Pancreas (tissue), 10 donors: ENCODE measurements at regions not wholly inside any gene's neighbourhood (a gene's known extent, or its start where the extent isn't known, plus 50 kb on each side); places are given as distances from the start of the nearest gene placed in this dataset.

Experiments used
- ATAC-seq, 4 donors: fragments of 200-7000 bp; cut with Tn5 transposase; one replicate each; pipeline versions ENCODE4 v1.8.0 to v1.9.1; 2020; ENCODE audit warnings: mild to moderate bottlenecking in 4 of 4, moderate library complexity in 4 of 4
- DNase-seq, 6 donors: peaks; one replicate each; pipeline ENCODE4 v3.0.0-alpha.2; 2020
- FAIRE-seq: peaks from 2 replicates; lab custom pipeline; 2012; peaks lifted over from hg19 to GRCh38; lab: Jason Lieb, UNC
- H3K27ac ChIP-seq, 4 donors: fragments of 200-600 bp; sonication (generic); 1 replicate in 3 of 4; 2 replicates in 1 of 4; pipeline versions ENCODE4 v1.5.0 to v1.8.0; 2020
- H3K27me3 ChIP-seq, 4 donors: fragments of 200-600 bp; one replicate each; pipeline ENCODE4 v1.8.0; 2021
- H3K36me3 ChIP-seq, 3 donors: fragments of 200-600 bp; sonication (generic) in 1 of 3; one replicate each; pipeline versions ENCODE4 v1.5.0 to v1.8.0; 2020 to 2021
- H3K4me1 ChIP-seq, 3 donors: fragments of 200-600 bp; one replicate each; pipeline ENCODE4 v1.8.0; 2021
- H3K4me3 ChIP-seq, 4 donors: fragments of 200-600 bp; sonication (generic) in 2 of 4; one replicate each; pipeline versions ENCODE4 v1.5.0 to v1.8.0; 2020 to 2021
- H3K9me3 ChIP-seq, 4 donors: fragments of 200-600 bp; one replicate each; pipeline ENCODE4 v1.8.0; 2021
- WGBS, 2 donors: extraction: QIAGEN DNeasy Blood & Tissue Kit; methylation state at CpG; one replicate each; pipeline ENCODE4 v1.1.7; 2013; 5-methylcytosine and 5-hydroxymethylcytosine counted together
- intact Hi-C, 3 donors: fragments of 100-400 bp; cut with DNase I; formaldehyde crosslinking; loops; one replicate each; pipeline versions ENCODE4 v1.11.1 to v1.14.2; 2022
- TF ChIP-seq, protein P1 (sequence below), 4 donors: fragments of 200-600 bp; sonication (generic) in 3 of 4; IDR thresholded peaks; one replicate each; pipeline versions ENCODE4 v1.5.0 to v1.8.0; 2021; ENCODE audit warnings: antibody characterized with exemption in 4 of 4
- donor health status: healthy with polysubstance abuse.
- donor health status: DM: no; HTN: no; CAD: no; lungs with moderate emphysema.
- donor health status: DM: no; HTN: no; CAD: no.
- donor health status: control.
- donor health status: control.
- donor health status: Bipolar disorder and iron deficiency.
- donor health status: DM: yes; HTN: yes; CAD: no.
- donor health status: DM: no; HTN: no; CAD: no.
- donor health status: DM: no; HTN: no; CAD: no.
- donor health status: DM: yes; HTN: yes; CAD: no.

DNA sequence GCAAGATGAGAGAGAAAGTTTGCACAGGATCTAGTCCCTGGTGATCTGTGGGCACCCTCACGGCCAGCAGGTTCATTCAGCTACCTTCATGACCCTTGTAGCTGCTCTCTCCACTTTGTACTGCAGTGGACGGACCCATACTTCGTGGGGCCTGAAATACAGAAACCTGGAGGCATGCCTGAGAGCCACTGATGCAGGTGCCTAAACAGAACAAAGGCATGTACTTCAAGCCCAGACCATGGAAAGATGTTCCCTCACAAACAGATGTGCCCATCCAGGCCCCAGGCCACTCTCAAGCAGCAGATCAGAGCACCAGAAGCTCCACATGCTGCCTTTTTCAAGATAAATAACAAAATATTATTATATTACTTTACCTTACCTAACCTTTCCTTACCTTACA lies 1629.0 kb downstream of the ARAP2 start:
- Histone ChIP-seq H3K36me3 (no peaks in the 10 kb centered on the region), H3K9me3 (no peaks in the 10 kb centered on the region), H3K27ac (no peak overlapping the region), H3K4me3 (no peak overlapping the region), H3K4me1 (no peaks in the 10 kb centered on the region), H3K27me3 (no peaks in the 10 kb centered on the region)
- intact Hi-C loops, result no loop called here
- ATAC-seq, result no peak
- TF ChIP-seq, protein P1, sequence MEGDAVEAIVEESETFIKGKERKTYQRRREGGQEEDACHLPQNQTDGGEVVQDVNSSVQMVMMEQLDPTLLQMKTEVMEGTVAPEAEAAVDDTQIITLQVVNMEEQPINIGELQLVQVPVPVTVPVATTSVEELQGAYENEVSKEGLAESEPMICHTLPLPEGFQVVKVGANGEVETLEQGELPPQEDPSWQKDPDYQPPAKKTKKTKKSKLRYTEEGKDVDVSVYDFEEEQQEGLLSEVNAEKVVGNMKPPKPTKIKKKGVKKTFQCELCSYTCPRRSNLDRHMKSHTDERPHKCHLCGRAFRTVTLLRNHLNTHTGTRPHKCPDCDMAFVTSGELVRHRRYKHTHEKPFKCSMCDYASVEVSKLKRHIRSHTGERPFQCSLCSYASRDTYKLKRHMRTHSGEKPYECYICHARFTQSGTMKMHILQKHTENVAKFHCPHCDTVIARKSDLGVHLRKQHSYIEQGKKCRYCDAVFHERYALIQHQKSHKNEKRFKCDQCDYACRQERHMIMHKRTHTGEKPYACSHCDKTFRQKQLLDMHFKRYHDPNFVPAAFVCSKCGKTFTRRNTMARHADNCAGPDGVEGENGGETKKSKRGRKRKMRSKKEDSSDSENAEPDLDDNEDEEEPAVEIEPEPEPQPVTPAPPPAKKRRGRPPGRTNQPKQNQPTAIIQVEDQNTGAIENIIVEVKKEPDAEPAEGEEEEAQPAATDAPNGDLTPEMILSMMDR (IDR thresholded peaks at IDR 0.05), result no peak
- no peak for FAIRE-seq
- 36 to 53% methylated on average over 3 of the region's 3 CpGs for WGBS, 2 donors
- peak in 1 of 6 donors; percentile 4 for DNase-seq

DNA sequence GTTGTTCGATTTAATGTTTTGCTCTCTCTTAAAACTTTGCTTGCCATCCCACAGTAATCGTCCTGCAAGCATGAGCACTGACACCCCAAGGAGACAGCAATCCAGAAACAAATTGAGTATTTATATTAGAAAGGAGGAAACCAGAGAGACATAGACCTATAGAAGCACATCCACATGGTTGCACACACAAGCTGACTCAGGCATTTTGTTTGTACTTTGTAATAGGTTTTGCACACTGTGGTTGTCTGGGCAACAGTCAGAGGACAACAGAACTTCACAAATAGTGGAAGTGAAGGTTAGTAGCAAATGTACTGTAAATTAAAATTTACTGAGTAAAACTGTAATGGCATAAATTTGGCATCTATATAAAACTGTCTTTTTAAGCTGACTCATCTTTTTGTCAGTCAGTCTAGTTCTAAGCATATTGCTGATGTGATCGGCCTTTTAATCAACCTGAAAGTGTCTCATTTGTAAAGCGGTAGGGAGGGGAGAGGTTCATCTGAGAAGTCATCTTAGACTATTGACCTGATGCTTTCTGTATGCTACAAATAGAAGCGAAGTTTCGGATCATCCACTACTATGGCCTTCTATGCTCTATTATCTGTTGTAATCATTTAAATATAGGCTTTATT lies 1624.7 kb downstream of the ARAP2 start:
- 52 to 67% methylated on average over 6 of the region's 6 CpGs for whole genome bisulfite sequencing, 2 donors
- no peak for ATAC-seq
- TF ChIP-seq, protein P1 (IDR thresholded peaks at IDR 0.05), result no peak
- no peaks in the 10 kb centered on the region for H3K27me3 ChIP-seq
- no peak overlapping the region for H3K4me3 ChIP-seq
- FAIRE-seq, result no peak
- H3K36me3 ChIP-seq, result no peaks in the 10 kb centered on the region
- no peaks in the 10 kb centered on the region for H3K9me3 ChIP-seq
- no peak for DNase-seq
- H3K27ac ChIP-seq, result no peak overlapping the region
- H3K4me1 ChIP-seq, result no peaks in the 10 kb centered on the region
- intact Hi-C loops, result no loop called here

DNA sequence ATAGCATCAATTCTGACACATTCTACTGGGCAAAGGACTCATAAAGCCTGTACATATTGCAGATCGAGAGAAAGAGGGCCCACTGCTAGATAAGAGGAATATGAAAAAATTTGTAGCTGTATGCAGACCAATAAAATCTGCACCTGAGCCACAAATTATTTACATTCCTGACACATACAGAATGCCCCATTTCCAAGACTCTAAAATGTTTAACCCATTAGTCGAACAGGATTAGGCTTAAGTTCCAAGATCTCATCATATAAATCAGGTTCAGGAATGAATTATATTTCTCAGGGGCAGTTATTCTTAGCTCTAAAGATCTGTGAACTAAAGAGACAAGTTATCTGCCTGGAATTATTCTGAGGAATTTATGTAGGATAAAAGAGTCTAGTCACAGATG lies 1615.8 kb downstream of the ARAP2 start:
- Histone ChIP-seq H3K36me3 (no peaks in the 10 kb centered on the region), H3K9me3 (no peaks in the 10 kb centered on the region), H3K4me3 (no peak overlapping the region), H3K4me1 (no peaks in the 10 kb centered on the region), H3K27me3 (no peaks in the 10 kb centered on the region), H3K27ac (no peak overlapping the region)
- FAIRE-seq (no peak), DNase-seq (no peak), ATAC-seq (no peak)
- TF ChIP-seq, protein P1 (IDR thresholded peaks at IDR 0.05), result no peak
- 50 to 54% methylated on average over 2 of the region's 2 CpGs for WGBS, 2 donors
- intact Hi-C loops, result no loop called here

DNA sequence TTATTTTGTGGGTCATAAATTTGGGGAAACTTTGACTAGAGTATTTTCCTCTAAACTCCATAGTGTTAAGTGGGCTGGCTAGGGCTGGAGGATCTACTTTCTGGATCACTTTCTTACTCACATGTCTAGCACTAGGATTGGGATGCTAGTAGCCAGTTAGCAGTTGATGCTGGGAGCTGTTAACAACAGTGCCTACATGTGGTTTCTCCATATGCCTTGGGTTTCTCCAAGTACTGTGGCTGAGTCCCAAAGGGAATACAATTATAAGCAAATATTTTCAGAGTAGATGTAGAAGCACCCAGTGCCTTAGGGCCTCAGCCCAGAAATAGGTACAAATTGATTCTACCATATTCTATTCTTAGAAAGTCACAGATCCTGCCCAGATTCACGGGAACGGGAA lies 1614.9 kb downstream of the ARAP2 start:
- Histone ChIP-seq H3K4me1 (no peaks in the 10 kb centered on the region), H3K27ac (no peak overlapping the region), H3K36me3 (no peaks in the 10 kb centered on the region), H3K27me3 (no peaks in the 10 kb centered on the region), H3K9me3 (no peaks in the 10 kb centered on the region), H3K4me3 (no peak overlapping the region)
- FAIRE-seq (no peak), DNase-seq (no peak), ATAC-seq (no peak)
- TF ChIP-seq, protein P1 (IDR thresholded peaks at IDR 0.05), result no peak
- WGBS, 2 donors, result 67 to 90% methylated on average over 2 of the region's 2 CpGs
- intact Hi-C loops, result no loop called here

DNA sequence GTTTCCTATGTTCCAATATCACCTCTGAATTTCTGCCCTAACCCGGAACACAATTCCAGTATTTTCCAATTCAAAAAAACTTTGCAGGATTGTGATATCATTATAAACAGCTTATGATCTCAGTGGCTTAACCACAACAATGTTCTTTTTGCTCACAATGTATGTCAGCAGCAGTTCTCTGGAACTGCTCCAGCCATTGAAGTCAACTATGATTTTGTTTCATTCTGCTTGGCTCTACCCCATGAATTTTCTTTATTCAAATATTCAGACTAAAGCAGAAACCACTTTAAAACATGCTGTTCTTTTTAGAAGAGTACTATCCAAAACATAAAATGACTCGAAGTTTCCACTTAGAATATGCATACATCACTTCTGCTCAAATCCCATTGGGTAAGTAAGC lies 1611.1 kb downstream of the ARAP2 start:
- 49 to 71% methylated on average over 2 of the region's 2 CpGs for WGBS, 2 donors
- no peak for FAIRE-seq
- no peaks in the 10 kb centered on the region for H3K9me3 ChIP-seq

More for the DNA sequence above, 1611.1 kb downstream of the ARAP2 start:
- Histone ChIP-seq H3K4me1 (no peaks in the 10 kb centered on the region), H3K27me3 (no peaks in the 10 kb centered on the region), H3K36me3 (no peaks in the 10 kb centered on the region), H3K27ac (no peak overlapping the region), H3K4me3 (no peak overlapping the region)
- no peak for ATAC-seq
- TF ChIP-seq, protein P1 (IDR thresholded peaks at IDR 0.05), result no peak
- no peak for DNase-seq
- intact Hi-C loops, result no loop called here
